Activated CD4-positive, alpha-beta T cell treated with anti-CD3 and anti-CD28 coated beads for 36 hours (primary cell): ENCODE measurements at regions not wholly inside any gene's neighbourhood (a gene's known extent, or its start where the extent isn't known, plus 50 kb on each side); places are given as distances from the start of the nearest gene placed in this dataset.

Source experiments
- ATAC-seq: fragments of 200-7000 bp; cut with Tn5 transposase; one replicate; pipeline ENCODE4 v1.10.0; 2021; ENCODE audit warnings: mild to moderate bottlenecking, moderate library complexity
- CTCF ChIA-PET: fragments of 350-600 bp; sonication (Branson Sonifier 250); formaldehyde crosslinking; loops from one replicate; lab custom pipeline; 2021; ENCODE audit warnings: antibody characterized with exemption; lab: Charles Lee
- POLR2A ChIA-PET: fragments of 350-600 bp; sonication (Branson Sonifier 250); formaldehyde crosslinking; loops from one replicate; lab custom pipeline; 2021; ENCODE audit warnings: antibody characterized with exemption, inconsistent platforms; lab: Charles Lee
- DNase-seq: peaks from one replicate; pipeline ENCODE4 v3.0.0-alpha.2; 2020
- H3K27ac Mint-ChIP-seq: one replicate; pipeline ENCODE4 v1.8.0; 2021; ENCODE audit warnings: mixed read lengths
- H3K27me3 Mint-ChIP-seq: one replicate; pipeline ENCODE4 v1.8.0; 2021; ENCODE audit warnings: mixed read lengths
- H3K36me3 Mint-ChIP-seq: one replicate; pipeline ENCODE4 v1.8.0; 2021; ENCODE audit warnings: low read depth, mixed read lengths
- H3K4me1 Mint-ChIP-seq: one replicate; pipeline ENCODE4 v1.8.0; 2021; ENCODE audit warnings: mixed read lengths
- H3K4me3 Mint-ChIP-seq: one replicate; pipeline ENCODE4 v1.8.0; 2021; ENCODE audit warnings: mild to moderate bottlenecking, moderate library complexity, mixed read lengths
- H3K9me3 Mint-ChIP-seq: one replicate; pipeline ENCODE4 v1.8.0; 2021; ENCODE audit warnings: low read depth, mixed read lengths
- intact Hi-C, 2 experiments: fragments of 100-400 bp; cut with DNase I in 1 of 2; cut with micrococcal nuclease in 1 of 2; formaldehyde crosslinking; loops; one replicate each; pipeline versions ENCODE4 v1.14.2 to v1.15.1; 2022 to 2024; cut with DNase I, micrococcal nuclease

DNA sequence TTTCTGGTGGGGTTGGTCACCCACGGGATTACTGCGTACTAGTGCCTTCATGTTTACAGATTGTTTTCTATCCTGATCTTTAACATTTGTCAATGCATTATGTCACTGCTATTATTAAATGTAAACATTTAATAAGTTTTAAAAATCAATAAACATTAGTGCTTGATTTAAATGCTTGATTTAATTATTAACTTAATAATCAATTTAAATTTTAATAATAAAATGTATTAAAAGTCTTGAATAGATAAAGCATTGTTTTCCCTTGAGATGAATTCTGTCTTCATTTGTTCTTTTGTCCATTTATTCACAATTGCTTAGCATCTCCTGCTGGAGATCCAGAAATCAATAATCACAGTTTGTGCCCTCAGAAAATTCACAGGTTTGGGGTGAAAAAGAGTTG lies 201.8 kb upstream of the HDAC9 start:
- no peak overlapping the region for H3K27ac Mint-ChIP-seq
- DNase-seq (no peak), ATAC-seq (no peak)
- intact Hi-C loops: no loop called here
- ChIA-PET POLR2A (no interaction called here), CTCF (interaction anchor here (1.5 kb wide), 1 partner anchor 26 kb away, joined by 3 read pairs; no protein-coding TSS in a partner anchor)
- no peaks in the 10 kb centered on the region for H3K9me3 Mint-ChIP-seq
- peaks cover 19% of the 10 kb centered on the region for H3K27me3 Mint-ChIP-seq
- H3K4me3 Mint-ChIP-seq: no peak overlapping the region
- H3K4me1 Mint-ChIP-seq: peaks cover 12% of the 10 kb centered on the region
- H3K36me3 Mint-ChIP-seq: no peaks in the 10 kb centered on the region

DNA sequence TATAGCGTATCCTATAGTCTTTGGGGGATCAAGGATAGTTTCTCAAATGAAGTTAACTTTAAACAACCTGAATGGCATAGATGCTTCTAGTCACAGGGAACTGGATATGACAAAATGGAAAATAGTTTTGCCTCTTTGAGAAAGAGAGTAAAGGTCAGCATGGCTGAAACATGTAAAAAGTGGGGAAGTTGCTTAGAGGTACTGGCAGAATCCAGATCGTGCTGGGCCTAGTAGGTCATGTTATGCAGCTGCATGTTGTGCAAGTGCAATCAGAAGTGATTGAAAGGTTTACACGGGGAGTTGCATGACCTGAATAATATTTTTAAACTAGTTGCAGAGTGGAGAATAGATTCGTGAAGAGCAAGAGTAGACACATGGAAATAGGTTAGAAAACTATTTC lies 201.1 kb upstream of the HDAC9 start:
- peaks cover 12% of the 10 kb centered on the region for H3K4me1 Mint-ChIP-seq
- H3K27ac Mint-ChIP-seq: no peak overlapping the region
- no peaks in the 10 kb centered on the region for H3K36me3 Mint-ChIP-seq
- DNase-seq (no peak), ATAC-seq (no peak)
- intact Hi-C loops: no loop called here
- H3K9me3 Mint-ChIP-seq: no peaks in the 10 kb centered on the region
- peaks cover 18% of the 10 kb centered on the region for H3K27me3 Mint-ChIP-seq
- CTCF ChIA-PET: interaction anchor here (1.5 kb wide), 1 partner anchor 26 kb away, joined by 3 read pairs; no protein-coding TSS in a partner anchor
- no peak overlapping the region for H3K4me3 Mint-ChIP-seq
- POLR2A ChIA-PET: no interaction called here

GRCh38 chr7:18295781-18296423 lies 199.6 kb upstream of the HDAC9 start:
- ATAC-seq (no peak), DNase-seq (no peak)
- POLR2A ChIA-PET: no interaction called here
- CTCF ChIA-PET: no interaction called here
- Mint-ChIP-seq H3K4me3 (no peak overlapping the region), H3K9me3 (no peaks in the 10 kb centered on the region), H3K4me1 (no peaks in the 10 kb centered on the region), H3K27ac (no peak overlapping the region), H3K36me3 (no peaks in the 10 kb centered on the region), H3K27me3 (peaks cover 5% of the 10 kb centered on the region)
- intact Hi-C loops: no loop called here

- Mint-ChIP-seq H3K27me3 (no peaks in the 10 kb centered on the region), H3K27ac (no peak overlapping the region), H3K36me3 (no peaks in the 10 kb centered on the region), H3K4me1 (no peaks in the 10 kb centered on the region), H3K9me3 (no peaks in the 10 kb centered on the region), H3K4me3 (no peak overlapping the region)
- ChIA-PET POLR2A (no interaction called here), CTCF (no interaction called here)
- DNase-seq (no peak), ATAC-seq (no peak)
- intact Hi-C loops: no loop called here
Observed at GRCh38 chr7:18302097-18302496, 193.5 kb upstream of the HDAC9 start.

GRCh38 chr7:18305866-18306265 lies 189.7 kb upstream of the HDAC9 start:
- DNase-seq (no peak), ATAC-seq (no peak)
- no peak overlapping the region for H3K27ac Mint-ChIP-seq
- H3K27me3 Mint-ChIP-seq: no peaks in the 10 kb centered on the region
- no peaks in the 10 kb centered on the region for H3K9me3 Mint-ChIP-seq
- no peaks in the 10 kb centered on the region for H3K36me3 Mint-ChIP-seq
- H3K4me3 Mint-ChIP-seq: no peak overlapping the region
- ChIA-PET POLR2A (no interaction called here), CTCF (interaction anchor here (0.8 kb wide), 1 partner anchor 177 kb away, joined by 5 read pairs; no protein-coding TSS in a partner anchor)
- H3K4me1 Mint-ChIP-seq: no peaks in the 10 kb centered on the region
- intact Hi-C loops: no loop called here

- ChIA-PET CTCF (interaction anchor here (0.7 kb wide), 1 partner anchor 537 kb away, joined by 3 read pairs; no protein-coding TSS in a partner anchor), POLR2A (no interaction called here)
- Mint-ChIP-seq H3K9me3 (no peaks in the 10 kb centered on the region), H3K4me1 (no peaks in the 10 kb centered on the region), H3K4me3 (no peak overlapping the region), H3K36me3 (no peaks in the 10 kb centered on the region), H3K27me3 (no peaks in the 10 kb centered on the region), H3K27ac (no peak overlapping the region)
- ATAC-seq: no peak
- intact Hi-C loops: no loop called here
- DNase-seq: no peak
Observed at GRCh38 chr7:18306696-18307095, 188.9 kb upstream of the HDAC9 start.

DNA sequence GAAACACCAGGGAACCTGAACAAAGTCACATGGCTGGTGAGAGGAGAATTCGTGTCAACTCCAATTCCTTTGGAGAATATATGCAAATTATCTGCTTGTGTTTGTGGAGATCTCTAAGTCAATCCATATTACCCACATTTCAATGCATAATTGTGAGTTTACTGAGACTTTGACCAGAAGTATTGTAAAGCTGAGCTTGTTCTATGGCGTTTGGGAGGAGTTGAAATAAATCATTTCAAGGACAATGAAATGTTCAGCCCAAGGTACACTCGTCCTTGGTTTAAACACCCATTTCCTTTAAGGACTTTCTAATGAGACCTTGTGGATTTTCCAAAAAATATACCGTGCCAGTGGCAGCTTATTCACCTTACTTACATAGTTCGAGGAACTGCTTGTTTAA lies 186.6 kb upstream of the HDAC9 start:
- Mint-ChIP-seq H3K27ac (no peak overlapping the region), H3K27me3 (no peaks in the 10 kb centered on the region), H3K4me3 (no peak overlapping the region), H3K4me1 (no peaks in the 10 kb centered on the region), H3K9me3 (no peaks in the 10 kb centered on the region), H3K36me3 (no peaks in the 10 kb centered on the region)
- ATAC-seq (no peak), DNase-seq (no peak)
- POLR2A ChIA-PET: no interaction called here
- CTCF ChIA-PET: no interaction called here
- intact Hi-C loops: no loop called here

DNA sequence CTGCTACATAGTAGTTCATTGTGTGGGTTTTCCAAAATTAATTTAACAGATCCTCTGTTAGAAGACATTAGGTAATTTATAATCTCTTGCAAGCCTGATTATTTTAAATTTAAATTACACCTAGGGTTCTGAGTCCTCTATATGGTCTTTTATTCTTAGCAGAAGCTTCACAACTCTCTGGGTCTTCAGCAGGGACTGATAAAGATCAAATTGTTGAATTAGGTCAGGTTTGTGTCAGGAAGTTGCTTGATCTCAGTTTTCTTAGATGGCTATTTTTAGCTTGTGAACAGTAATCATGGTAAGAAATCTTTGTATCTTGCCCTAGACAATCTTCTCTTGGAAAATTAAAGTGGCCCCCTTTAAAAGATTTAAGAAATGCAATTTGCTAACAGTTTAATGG lies 183.1 kb upstream of the HDAC9 start:
- Mint-ChIP-seq H3K27me3 (no peaks in the 10 kb centered on the region), H3K4me3 (no peak overlapping the region), H3K9me3 (no peaks in the 10 kb centered on the region), H3K4me1 (no peaks in the 10 kb centered on the region), H3K27ac (no peak overlapping the region), H3K36me3 (no peaks in the 10 kb centered on the region)
- ChIA-PET POLR2A (no interaction called here), CTCF (interaction anchor here (0.6 to 1.6 kb wide), 2 partner anchors 11 to 591 kb away, joined by 3 read pairs; no protein-coding TSS in a partner anchor)
- DNase-seq (no peak), ATAC-seq (no peak)
- intact Hi-C loops: no loop called here

DNA sequence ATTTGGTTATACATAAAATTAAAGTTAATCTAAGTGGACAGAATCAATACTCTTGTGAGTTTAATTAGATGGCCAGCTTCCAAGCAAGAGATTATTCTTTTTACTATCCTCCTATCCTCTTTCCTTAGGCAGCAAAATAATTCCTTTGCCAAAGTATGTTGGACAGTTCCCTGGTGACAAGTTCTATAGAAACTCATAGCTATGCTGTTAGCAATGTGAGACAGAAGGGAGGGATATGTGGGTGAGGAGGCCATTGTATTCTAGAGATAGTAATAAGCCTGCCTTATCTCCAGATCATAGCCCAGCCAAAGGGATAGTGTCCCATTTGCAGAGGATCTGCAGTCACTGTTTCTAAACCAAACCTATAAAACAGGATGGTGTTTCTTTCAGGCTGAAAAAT lies 181.6 kb upstream of the HDAC9 start:
- H3K27me3 Mint-ChIP-seq: no peaks in the 10 kb centered on the region
- ATAC-seq (no peak), DNase-seq (no peak)
- intact Hi-C loops: no loop called here
- no peak overlapping the region for H3K27ac Mint-ChIP-seq
- no peaks in the 10 kb centered on the region for H3K9me3 Mint-ChIP-seq
- POLR2A ChIA-PET: no interaction called here
- CTCF ChIA-PET: interaction anchor here (1.6 kb wide), 1 partner anchor 10 kb away, joined by 3 read pairs; no protein-coding TSS in a partner anchor
- H3K4me1 Mint-ChIP-seq: no peaks in the 10 kb centered on the region
- no peak overlapping the region for H3K4me3 Mint-ChIP-seq
- H3K36me3 Mint-ChIP-seq: no peaks in the 10 kb centered on the region

DNA sequence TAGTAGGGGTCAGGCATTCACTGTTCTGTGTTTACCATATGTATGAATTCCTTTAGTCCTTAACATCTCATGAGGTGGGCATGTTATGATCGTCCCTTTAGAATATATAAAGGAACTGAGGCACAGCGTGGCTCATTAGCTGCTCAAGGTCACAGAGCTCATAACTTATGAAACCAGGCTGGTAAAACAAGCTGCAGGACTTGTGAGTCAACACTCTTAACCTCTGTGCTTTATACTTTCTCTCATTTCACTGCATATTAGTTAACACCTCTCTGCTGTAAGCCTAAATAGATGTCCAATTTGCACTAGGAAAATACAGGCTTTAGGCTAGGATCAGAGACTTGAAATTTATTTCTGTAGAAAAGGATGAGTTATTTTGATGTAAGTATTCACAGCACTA lies 180.3 kb upstream of the HDAC9 start:
- CTCF ChIA-PET: interaction anchor here (1.0 to 1.2 kb wide), 2 partner anchors 37 to 387 kb away, joined by 3 read pairs; no protein-coding TSS in a partner anchor
- Mint-ChIP-seq H3K27ac (no peak overlapping the region), H3K4me3 (no peak overlapping the region), H3K36me3 (no peaks in the 10 kb centered on the region), H3K27me3 (no peaks in the 10 kb centered on the region), H3K4me1 (no peaks in the 10 kb centered on the region), H3K9me3 (no peaks in the 10 kb centered on the region)
- ATAC-seq: no peak
- POLR2A ChIA-PET: no interaction called here
- intact Hi-C loops: no loop called here
- DNase-seq: no peak

GRCh38 chr7:18317941-18318340 lies 177.6 kb upstream of the HDAC9 start:
- intact Hi-C loops: no loop called here
- ATAC-seq (no peak), DNase-seq (no peak)
- CTCF ChIA-PET: no interaction called here
- Mint-ChIP-seq H3K9me3 (no peaks in the 10 kb centered on the region), H3K27me3 (no peaks in the 10 kb centered on the region), H3K4me3 (no peak overlapping the region), H3K27ac (no peak overlapping the region), H3K4me1 (no peaks in the 10 kb centered on the region), H3K36me3 (no peaks in the 10 kb centered on the region)
- POLR2A ChIA-PET: no interaction called here

- H3K4me3 Mint-ChIP-seq: no peak overlapping the region
- H3K36me3 Mint-ChIP-seq: no peaks in the 10 kb centered on the region
- intact Hi-C loops: loop anchor here in 1 of 2 experiments (2.0 to 5.0 kb wide), 2 partner anchors 614 to 638 kb away; no protein-coding TSS in a partner anchor
- no peaks in the 10 kb centered on the region for H3K4me1 Mint-ChIP-seq
- POLR2A ChIA-PET: no interaction called here
- no peak for DNase-seq
- CTCF ChIA-PET: interaction anchor here (0.6 to 3.5 kb wide), 6 partner anchors 13 to 1429 kb away, joined by 3 to 19 read pairs (median 4); no protein-coding TSS in a partner anchor
- H3K9me3 Mint-ChIP-seq: no peaks in the 10 kb centered on the region
- no peak overlapping the region for H3K27ac Mint-ChIP-seq
- H3K27me3 Mint-ChIP-seq: no peaks in the 10 kb centered on the region
- ATAC-seq: no peak
Observed at GRCh38 chr7:18320422-18320821, 175.1 kb upstream of the HDAC9 start.
